Astrocyte (in vitro differentiated cells and primary cell): ENCODE measurements at regions not wholly inside any gene's neighbourhood (a gene's known extent, or its start where the extent isn't known, plus 50 kb on each side); places are given as distances from the start of the nearest gene placed in this dataset.

Experiments
- EZH2 ChIP-seq: IDR thresholded peaks from 2 replicates; pipeline ENCODE4 v1.6.1; 2012; ENCODE audit warnings: mild to moderate bottlenecking, low read length, inconsistent platforms; ENCODE audit not compliant: insufficient read depth
- TF ChIP-seq, protein P1 (sequence below): IDR thresholded peaks from 2 replicates; pipeline ENCODE4 v1.5.1; 2011; ENCODE audit warnings: low read depth, mild to moderate bottlenecking, inconsistent platforms, low read length, moderate library complexity; ENCODE audit not compliant: insufficient read depth

DNA sequence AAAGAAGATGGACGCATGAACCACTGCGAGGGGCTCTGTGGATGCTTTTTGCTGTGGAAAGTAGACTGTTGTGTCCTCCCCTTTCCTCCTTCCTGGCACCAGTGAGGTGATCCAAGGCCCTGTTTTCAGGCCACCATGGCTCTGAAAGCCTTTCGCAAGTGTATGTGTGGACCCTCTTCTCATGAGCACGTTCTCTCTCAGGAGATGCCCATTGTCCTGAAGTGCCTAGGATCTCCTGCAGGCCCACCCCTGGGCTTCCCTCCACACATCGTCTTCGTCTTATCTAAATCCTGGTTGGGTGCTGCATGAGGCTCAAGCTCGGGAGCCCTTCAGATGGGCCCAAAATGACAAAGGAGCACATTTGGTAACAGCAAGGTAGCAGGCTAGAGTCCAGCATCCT lies 188.2 kb downstream of the PTPN20 start:
- TF ChIP-seq EZH2 = no peak
- TF ChIP-seq, protein P1, sequence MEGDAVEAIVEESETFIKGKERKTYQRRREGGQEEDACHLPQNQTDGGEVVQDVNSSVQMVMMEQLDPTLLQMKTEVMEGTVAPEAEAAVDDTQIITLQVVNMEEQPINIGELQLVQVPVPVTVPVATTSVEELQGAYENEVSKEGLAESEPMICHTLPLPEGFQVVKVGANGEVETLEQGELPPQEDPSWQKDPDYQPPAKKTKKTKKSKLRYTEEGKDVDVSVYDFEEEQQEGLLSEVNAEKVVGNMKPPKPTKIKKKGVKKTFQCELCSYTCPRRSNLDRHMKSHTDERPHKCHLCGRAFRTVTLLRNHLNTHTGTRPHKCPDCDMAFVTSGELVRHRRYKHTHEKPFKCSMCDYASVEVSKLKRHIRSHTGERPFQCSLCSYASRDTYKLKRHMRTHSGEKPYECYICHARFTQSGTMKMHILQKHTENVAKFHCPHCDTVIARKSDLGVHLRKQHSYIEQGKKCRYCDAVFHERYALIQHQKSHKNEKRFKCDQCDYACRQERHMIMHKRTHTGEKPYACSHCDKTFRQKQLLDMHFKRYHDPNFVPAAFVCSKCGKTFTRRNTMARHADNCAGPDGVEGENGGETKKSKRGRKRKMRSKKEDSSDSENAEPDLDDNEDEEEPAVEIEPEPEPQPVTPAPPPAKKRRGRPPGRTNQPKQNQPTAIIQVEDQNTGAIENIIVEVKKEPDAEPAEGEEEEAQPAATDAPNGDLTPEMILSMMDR = no peak
